GM23338 (cell line): ENCODE measurements at regions not wholly inside any gene's neighbourhood (a gene's known extent, or its start where the extent isn't known, plus 50 kb on each side); places are given as distances from the start of the nearest gene placed in this dataset.

Experiments
- ATAC-seq: fragments of 200-7000 bp; cut with Tn5 transposase; 3 replicates; pipeline ENCODE4 v1.9.1; 2020
- DNase-seq: peaks from one replicate; pipeline ENCODE4 v3.0.0-alpha.2; 2015; ENCODE audit warnings: low spot score
- H2AFZ ChIP-seq: fragments of 200-600 bp; sonication (generic); 2 replicates; pipeline ENCODE4 v1.8.0; 2016; ENCODE audit warnings: antibody characterized with exemption, mild to moderate bottlenecking, moderate library complexity
- H3F3A ChIP-seq: fragments of 200-600 bp; sonication (generic); replicated peaks from 2 replicates; pipeline ENCODE4 v1.8.0; 2017; ENCODE audit warnings: antibody characterized with exemption, mixed run types, low read depth
- H3K27ac ChIP-seq: fragments of 200-600 bp; sonication (generic); 2 replicates; pipeline ENCODE4 v1.6.1; 2016; ENCODE audit warnings: low read depth
- H3K27me3 ChIP-seq: fragments of 200-600 bp; sonication (generic); 2 replicates; pipeline ENCODE4 v1.8.0; 2016; ENCODE audit warnings: mild to moderate bottlenecking, mixed run types, moderate library complexity; ENCODE audit not compliant: insufficient read depth
- H3K36me3 ChIP-seq: fragments of 200-600 bp; sonication (generic); 2 replicates; pipeline ENCODE4 v1.8.0; 2016; ENCODE audit warnings: mild to moderate bottlenecking; ENCODE audit not compliant: insufficient read depth
- H3K4me1 ChIP-seq: fragments of 200-600 bp; sonication (generic); 2 replicates; pipeline ENCODE4 v1.8.0; 2016; ENCODE audit warnings: mild to moderate bottlenecking, moderate library complexity; ENCODE audit not compliant: insufficient read depth
- H3K4me2 ChIP-seq: fragments of 200-600 bp; sonication (generic); 2 replicates; pipeline ENCODE4 v1.7.1; 2017; ENCODE audit warnings: mixed run types
- H3K4me3 ChIP-seq: fragments of 200-600 bp; sonication (generic); 2 replicates; pipeline ENCODE4 v1.6.1; 2016; ENCODE audit warnings: mixed run types
- H3K79me2 ChIP-seq: fragments of 200-600 bp; sonication (generic); replicated peaks from 2 replicates; pipeline ENCODE4 v1.8.0; 2017; ENCODE audit warnings: mild to moderate bottlenecking; ENCODE audit not compliant: insufficient read depth
- H3K9me2 ChIP-seq: fragments of 200-600 bp; sonication (generic); 2 replicates; pipeline ENCODE4 v1.8.0; 2017; ENCODE audit not compliant: insufficient read depth
- H4K20me1 ChIP-seq: fragments of 200-600 bp; sonication (generic); replicated peaks from 2 replicates; pipeline ENCODE4 v1.8.0; 2017; ENCODE audit warnings: mild to moderate bottlenecking; ENCODE audit not compliant: insufficient read depth
- H3K27ac Mint-ChIP-seq: 2 replicates; pipeline ENCODE4 v1.8.0; 2020; ENCODE audit warnings: inconsistent platforms, mild to moderate bottlenecking, moderate library complexity, mixed read lengths
- H3K27me3 Mint-ChIP-seq: 3 replicates; pipeline ENCODE4 v1.8.0; 2022; ENCODE audit warnings: low read depth, mild to moderate bottlenecking, moderate library complexity, mixed read lengths, inconsistent platforms; ENCODE audit not compliant: insufficient read depth, poor library complexity
- H3K36me3 Mint-ChIP-seq: 3 replicates; pipeline ENCODE4 v1.8.0; 2021; ENCODE audit warnings: low read depth, mild to moderate bottlenecking, inconsistent platforms, moderate library complexity, mixed read lengths
- H3K4me1 Mint-ChIP-seq: 3 replicates; pipeline ENCODE4 v1.8.0; 2020; ENCODE audit warnings: mild to moderate bottlenecking, inconsistent platforms, mixed read lengths
- H3K4me3 Mint-ChIP-seq: 3 replicates; pipeline ENCODE4 v1.8.0; 2021; ENCODE audit warnings: moderate library complexity, mild to moderate bottlenecking, inconsistent platforms, mixed read lengths
- H3K9me3 Mint-ChIP-seq: 3 replicates; pipeline ENCODE4 v1.8.0; 2020; ENCODE audit warnings: moderate library complexity, mild to moderate bottlenecking, inconsistent platforms, mixed read lengths
- CREB1 ChIP-seq: fragments of 250-450 bp; sonication (Bioruptor Pico); IDR thresholded peaks from 2 replicates; pipeline ENCODE4 v1.5.0; 2020; ENCODE audit warnings: low read depth, mild to moderate bottlenecking, moderate library complexity
- EZH2phosphoT487 ChIP-seq: fragments of 200-600 bp; sonication (generic); IDR thresholded peaks from one replicate; pipeline ENCODE4 v1.8.1; 2018; ENCODE audit warnings: antibody characterized with exemption; ENCODE audit not compliant: unreplicated experiment
- JUNB ChIP-seq: IDR thresholded peaks from one replicate; pipeline ENCODE4 v1.6.1; 2016; ENCODE audit warnings: antibody characterized with exemption; ENCODE audit not compliant: unreplicated experiment
- NANOG ChIP-seq: IDR thresholded peaks from 2 replicates; pipeline ENCODE4 v1.6.1; 2016; ENCODE audit warnings: antibody characterized with exemption, borderline replicate concordance
- POLR2AphosphoS5 ChIP-seq: IDR thresholded peaks from 2 replicates; pipeline ENCODE4 v1.6.1; 2016; ENCODE audit warnings: antibody characterized with exemption, low read depth
- STAT1 ChIP-seq: IDR thresholded peaks from one replicate; pipeline ENCODE4 v1.6.1; 2016; ENCODE audit warnings: antibody characterized with exemption; ENCODE audit not compliant: unreplicated experiment
- ZNF114 ChIP-seq: fragments of 250-450 bp; sonication (Bioruptor Pico); IDR thresholded peaks from 2 replicates; pipeline ENCODE4 v1.5.0; 2020; ENCODE audit warnings: mild to moderate bottlenecking, moderate library complexity
- ZNF331 ChIP-seq: fragments of 250-450 bp; sonication (Bioruptor Pico); IDR thresholded peaks from 2 replicates; pipeline ENCODE4 v1.5.0; 2020; ENCODE audit warnings: low read depth, mild to moderate bottlenecking, moderate library complexity
- TF ChIP-seq, protein P1 (sequence below): IDR thresholded peaks from one replicate; pipeline ENCODE4 v1.6.1; 2018; ENCODE audit warnings: antibody characterized with exemption; ENCODE audit not compliant: unreplicated experiment
- TF ChIP-seq, protein P2 (sequence below): fragments of 250-450 bp; sonication (Bioruptor Pico); IDR thresholded peaks from 2 replicates; pipeline ENCODE4 v1.5.0; 2020; ENCODE audit warnings: mild to moderate bottlenecking, moderate library complexity
- TF ChIP-seq, protein P3 (sequence below), 2 experiments: fragments of 200-600 bp in 1 of 2; sonication (generic) in 1 of 2; conservative IDR thresholded peaks; 2 replicates each; pipeline versions ENCODE4 v1.5.1 to v1.6.1; 2016 to 2017; ENCODE audit warnings: antibody characterized with exemption in 2 of 2, low read depth in 2 of 2, mild to moderate bottlenecking in 2 of 2, moderate library complexity in 1 of 2

DNA sequence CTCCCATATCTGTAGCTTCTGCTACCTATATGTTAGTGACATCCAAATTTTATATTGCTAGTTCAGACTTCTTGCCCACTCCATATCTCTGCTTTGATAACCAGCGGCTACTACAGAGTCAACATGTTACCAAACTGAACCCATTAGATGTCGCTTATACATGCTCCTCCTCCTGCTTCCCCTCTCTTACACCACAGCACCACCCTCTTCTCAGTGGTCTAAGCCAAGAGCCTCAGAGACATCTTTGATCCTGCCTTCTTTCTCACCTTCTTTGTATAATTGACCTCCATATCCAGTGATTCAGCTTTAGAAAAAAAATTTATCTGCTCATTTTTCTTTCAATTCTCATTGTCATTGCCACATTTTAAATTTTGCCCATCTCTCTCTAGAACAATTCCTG, 408.2 kb upstream of the TLE4 start:
- Histone ChIP-seq H3F3A (no peaks in the 10 kb centered on the region), H3K4me2 (no peak overlapping the region), H3K4me1 (no peaks in the 10 kb centered on the region), H3K4me3 (no peak overlapping the region), H2AFZ (no peak overlapping the region), H3K27ac (no peak overlapping the region), H3K9me2 (peaks cover 3% of the 10 kb centered on the region), H3K36me3 (no peaks in the 10 kb centered on the region), H3K79me2 (no peaks in the 10 kb centered on the region), H3K27me3 (no peaks in the 10 kb centered on the region), H4K20me1 (no peaks in the 10 kb centered on the region)
- DNase-seq (no peak), ATAC-seq (no peak)
- Mint-ChIP-seq H3K4me1 (no peaks in the 10 kb centered on the region), H3K4me3 (no peak overlapping the region), H3K9me3 (no peaks in the 10 kb centered on the region), H3K27ac (no peak overlapping the region), H3K27me3 (peaks cover 2% of the 10 kb centered on the region), H3K36me3 (no peaks in the 10 kb centered on the region)
- TF ChIP-seq, protein P1, sequence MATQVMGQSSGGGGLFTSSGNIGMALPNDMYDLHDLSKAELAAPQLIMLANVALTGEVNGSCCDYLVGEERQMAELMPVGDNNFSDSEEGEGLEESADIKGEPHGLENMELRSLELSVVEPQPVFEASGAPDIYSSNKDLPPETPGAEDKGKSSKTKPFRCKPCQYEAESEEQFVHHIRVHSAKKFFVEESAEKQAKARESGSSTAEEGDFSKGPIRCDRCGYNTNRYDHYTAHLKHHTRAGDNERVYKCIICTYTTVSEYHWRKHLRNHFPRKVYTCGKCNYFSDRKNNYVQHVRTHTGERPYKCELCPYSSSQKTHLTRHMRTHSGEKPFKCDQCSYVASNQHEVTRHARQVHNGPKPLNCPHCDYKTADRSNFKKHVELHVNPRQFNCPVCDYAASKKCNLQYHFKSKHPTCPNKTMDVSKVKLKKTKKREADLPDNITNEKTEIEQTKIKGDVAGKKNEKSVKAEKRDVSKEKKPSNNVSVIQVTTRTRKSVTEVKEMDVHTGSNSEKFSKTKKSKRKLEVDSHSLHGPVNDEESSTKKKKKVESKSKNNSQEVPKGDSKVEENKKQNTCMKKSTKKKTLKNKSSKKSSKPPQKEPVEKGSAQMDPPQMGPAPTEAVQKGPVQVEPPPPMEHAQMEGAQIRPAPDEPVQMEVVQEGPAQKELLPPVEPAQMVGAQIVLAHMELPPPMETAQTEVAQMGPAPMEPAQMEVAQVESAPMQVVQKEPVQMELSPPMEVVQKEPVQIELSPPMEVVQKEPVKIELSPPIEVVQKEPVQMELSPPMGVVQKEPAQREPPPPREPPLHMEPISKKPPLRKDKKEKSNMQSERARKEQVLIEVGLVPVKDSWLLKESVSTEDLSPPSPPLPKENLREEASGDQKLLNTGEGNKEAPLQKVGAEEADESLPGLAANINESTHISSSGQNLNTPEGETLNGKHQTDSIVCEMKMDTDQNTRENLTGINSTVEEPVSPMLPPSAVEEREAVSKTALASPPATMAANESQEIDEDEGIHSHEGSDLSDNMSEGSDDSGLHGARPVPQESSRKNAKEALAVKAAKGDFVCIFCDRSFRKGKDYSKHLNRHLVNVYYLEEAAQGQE, result no peak
- no peak for TF ChIP-seq STAT1

DNA sequence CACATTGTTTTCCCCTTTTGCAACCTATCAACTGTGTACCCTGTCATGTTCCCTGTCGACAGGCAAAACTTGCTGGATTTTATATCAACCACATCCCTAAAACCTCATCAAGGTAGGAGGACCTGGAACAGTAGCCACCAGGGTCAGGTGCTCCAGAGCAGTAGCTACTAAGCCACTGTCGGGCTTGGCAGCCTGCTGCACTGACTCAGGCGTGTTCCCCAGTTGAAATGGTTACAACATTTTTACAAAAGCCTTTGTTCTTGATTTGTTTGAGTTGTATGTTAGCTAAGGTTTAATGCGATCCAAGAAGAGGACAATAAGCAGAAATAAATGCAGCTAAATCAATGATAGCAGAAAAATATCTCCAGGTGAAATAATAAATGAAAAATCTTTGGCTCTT, 407.4 kb upstream of the TLE4 start:
- Histone ChIP-seq H2AFZ (no peak overlapping the region), H3F3A (no peaks in the 10 kb centered on the region), H3K9me2 (peaks cover 3% of the 10 kb centered on the region), H3K36me3 (no peaks in the 10 kb centered on the region), H3K4me2 (no peak overlapping the region), H3K4me1 (no peaks in the 10 kb centered on the region), H4K20me1 (no peaks in the 10 kb centered on the region), H3K27ac (no peak overlapping the region), H3K79me2 (no peaks in the 10 kb centered on the region), H3K27me3 (no peaks in the 10 kb centered on the region), H3K4me3 (no peak overlapping the region)
- Mint-ChIP-seq H3K36me3 (no peaks in the 10 kb centered on the region), H3K4me3 (no peak overlapping the region), H3K4me1 (no peaks in the 10 kb centered on the region), H3K27ac (no peak overlapping the region), H3K9me3 (no peaks in the 10 kb centered on the region), H3K27me3 (peaks cover 2% of the 10 kb centered on the region)
- ATAC-seq, result no peak
- DNase-seq, result no peak
- TF ChIP-seq POLR2AphosphoS5 (no peak), EZH2phosphoT487 (no peak), NANOG (no peak), CREB1 (CRISPR knock-in tag) (no peak), ZNF114 (CRISPR knock-in tag) (no peak), ZNF331 (CRISPR knock-in tag) (no peak), STAT1 (no peak), JUNB (no peak)
- TF ChIP-seq, protein P2, sequence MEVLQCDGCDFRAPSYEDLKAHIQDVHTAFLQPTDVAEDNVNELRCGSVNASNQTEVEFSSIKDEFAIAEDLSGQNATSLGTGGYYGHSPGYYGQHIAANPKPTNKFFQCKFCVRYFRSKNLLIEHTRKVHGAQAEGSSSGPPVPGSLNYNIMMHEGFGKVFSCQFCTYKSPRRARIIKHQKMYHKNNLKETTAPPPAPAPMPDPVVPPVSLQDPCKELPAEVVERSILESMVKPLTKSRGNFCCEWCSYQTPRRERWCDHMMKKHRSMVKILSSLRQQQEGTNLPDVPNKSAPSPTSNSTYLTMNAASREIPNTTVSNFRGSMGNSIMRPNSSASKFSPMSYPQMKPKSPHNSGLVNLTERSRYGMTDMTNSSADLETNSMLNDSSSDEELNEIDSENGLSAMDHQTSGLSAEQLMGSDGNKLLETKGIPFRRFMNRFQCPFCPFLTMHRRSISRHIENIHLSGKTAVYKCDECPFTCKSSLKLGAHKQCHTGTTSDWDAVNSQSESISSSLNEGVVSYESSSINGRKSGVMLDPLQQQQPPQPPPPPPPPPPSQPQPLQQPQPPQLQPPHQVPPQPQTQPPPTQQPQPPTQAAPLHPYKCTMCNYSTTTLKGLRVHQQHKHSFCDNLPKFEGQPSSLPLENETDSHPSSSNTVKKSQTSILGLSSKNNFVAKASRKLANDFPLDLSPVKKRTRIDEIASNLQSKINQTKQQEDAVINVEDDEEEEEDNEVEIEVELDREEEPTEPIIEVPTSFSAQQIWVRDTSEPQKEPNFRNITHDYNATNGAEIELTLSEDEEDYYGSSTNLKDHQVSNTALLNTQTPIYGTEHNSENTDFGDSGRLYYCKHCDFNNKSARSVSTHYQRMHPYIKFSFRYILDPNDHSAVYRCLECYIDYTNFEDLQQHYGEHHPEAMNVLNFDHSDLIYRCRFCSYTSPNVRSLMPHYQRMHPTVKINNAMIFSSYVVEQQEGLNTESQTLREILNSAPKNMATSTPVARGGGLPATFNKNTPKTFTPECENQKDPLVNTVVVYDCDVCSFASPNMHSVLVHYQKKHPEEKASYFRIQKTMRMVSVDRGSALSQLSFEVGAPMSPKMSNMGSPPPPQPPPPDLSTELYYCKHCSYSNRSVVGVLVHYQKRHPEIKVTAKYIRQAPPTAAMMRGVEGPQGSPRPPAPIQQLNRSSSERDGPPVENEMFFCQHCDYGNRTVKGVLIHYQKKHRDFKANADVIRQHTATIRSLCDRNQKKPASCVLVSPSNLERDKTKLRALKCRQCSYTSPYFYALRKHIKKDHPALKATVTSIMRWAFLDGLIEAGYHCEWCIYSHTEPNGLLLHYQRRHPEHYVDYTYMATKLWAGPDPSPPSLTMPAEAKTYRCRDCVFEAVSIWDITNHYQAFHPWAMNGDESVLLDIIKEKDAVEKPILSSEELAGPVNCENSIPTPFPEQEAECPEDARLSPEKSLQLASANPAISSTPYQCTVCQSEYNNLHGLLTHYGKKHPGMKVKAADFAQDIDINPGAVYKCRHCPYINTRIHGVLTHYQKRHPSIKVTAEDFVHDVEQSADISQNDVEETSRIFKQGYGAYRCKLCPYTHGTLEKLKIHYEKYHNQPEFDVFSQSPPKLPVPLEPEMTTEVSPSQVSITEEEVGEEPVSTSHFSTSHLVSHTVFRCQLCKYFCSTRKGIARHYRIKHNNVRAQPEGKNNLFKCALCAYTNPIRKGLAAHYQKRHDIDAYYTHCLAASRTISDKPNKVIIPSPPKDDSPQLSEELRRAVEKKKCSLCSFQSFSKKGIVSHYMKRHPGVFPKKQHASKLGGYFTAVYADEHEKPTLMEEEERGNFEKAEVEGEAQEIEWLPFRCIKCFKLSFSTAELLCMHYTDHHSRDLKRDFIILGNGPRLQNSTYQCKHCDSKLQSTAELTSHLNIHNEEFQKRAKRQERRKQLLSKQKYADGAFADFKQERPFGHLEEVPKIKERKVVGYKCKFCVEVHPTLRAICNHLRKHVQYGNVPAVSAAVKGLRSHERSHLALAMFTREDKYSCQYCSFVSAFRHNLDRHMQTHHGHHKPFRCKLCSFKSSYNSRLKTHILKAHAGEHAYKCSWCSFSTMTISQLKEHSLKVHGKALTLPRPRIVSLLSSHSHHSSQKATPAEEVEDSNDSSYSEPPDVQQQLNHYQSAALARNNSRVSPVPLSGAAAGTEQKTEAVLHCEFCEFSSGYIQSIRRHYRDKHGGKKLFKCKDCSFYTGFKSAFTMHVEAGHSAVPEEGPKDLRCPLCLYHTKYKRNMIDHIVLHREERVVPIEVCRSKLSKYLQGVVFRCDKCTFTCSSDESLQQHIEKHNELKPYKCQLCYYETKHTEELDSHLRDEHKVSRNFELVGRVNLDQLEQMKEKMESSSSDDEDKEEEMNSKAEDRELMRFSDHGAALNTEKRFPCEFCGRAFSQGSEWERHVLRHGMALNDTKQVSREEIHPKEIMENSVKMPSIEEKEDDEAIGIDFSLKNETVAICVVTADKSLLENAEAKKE, result no peak
- TF ChIP-seq, protein P3, sequence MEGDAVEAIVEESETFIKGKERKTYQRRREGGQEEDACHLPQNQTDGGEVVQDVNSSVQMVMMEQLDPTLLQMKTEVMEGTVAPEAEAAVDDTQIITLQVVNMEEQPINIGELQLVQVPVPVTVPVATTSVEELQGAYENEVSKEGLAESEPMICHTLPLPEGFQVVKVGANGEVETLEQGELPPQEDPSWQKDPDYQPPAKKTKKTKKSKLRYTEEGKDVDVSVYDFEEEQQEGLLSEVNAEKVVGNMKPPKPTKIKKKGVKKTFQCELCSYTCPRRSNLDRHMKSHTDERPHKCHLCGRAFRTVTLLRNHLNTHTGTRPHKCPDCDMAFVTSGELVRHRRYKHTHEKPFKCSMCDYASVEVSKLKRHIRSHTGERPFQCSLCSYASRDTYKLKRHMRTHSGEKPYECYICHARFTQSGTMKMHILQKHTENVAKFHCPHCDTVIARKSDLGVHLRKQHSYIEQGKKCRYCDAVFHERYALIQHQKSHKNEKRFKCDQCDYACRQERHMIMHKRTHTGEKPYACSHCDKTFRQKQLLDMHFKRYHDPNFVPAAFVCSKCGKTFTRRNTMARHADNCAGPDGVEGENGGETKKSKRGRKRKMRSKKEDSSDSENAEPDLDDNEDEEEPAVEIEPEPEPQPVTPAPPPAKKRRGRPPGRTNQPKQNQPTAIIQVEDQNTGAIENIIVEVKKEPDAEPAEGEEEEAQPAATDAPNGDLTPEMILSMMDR (conservative IDR thresholded peaks at IDR 0.05; ENCODE audit: low read depth in 2 of 2), result no peak
